Body of pancreas (tissue), 4 donors: ENCODE measurements at regions not wholly inside any gene's neighbourhood (a gene's known extent, or its start where the extent isn't known, plus 50 kb on each side); places are given as distances from the start of the nearest gene placed in this dataset.

Experiments used
- CTCF ChIP-seq, 7 experiments: fragments of 450-650 bp in 4 of 7; fragments of 200-600 bp in 3 of 7; sonication (generic) in 3 of 7; IDR thresholded peaks; one replicate each; pipeline ENCODE4 v1.5.1; 2016 to 2019; ENCODE audit warnings: antibody characterized with exemption in 7 of 7
- POLR2A ChIP-seq, 3 donors: fragments of 450-650 bp; IDR thresholded peaks; one replicate each; pipeline ENCODE4 v1.6.1; 2016; ENCODE audit warnings: antibody characterized with exemption in 3 of 3, mild to moderate bottlenecking in 2 of 3

- TF ChIP-seq POLR2A (IDR thresholded peaks at IDR 0.05), result no peak
- no peak for TF ChIP-seq CTCF (IDR thresholded peaks at IDR 0.05)
Measured at GRCh38 chr18:78128004-78128403, 851.6 kb upstream of the SALL3 start.
